Gastrocnemius medialis (tissue), 4 donors: ENCODE measurements at regions not wholly inside any gene's neighbourhood (a gene's known extent, or its start where the extent isn't known, plus 50 kb on each side); places are given as distances from the start of the nearest gene placed in this dataset.

Source experiments
- ATAC-seq, 2 donors: fragments of 150-250 bp; one replicate each; pipeline ENCODE4 v1.9.1; 2016
- DNase-seq, 2 donors: peaks; one replicate each; pipeline ENCODE4 v3.0.0-alpha.2; 2019
- H3K27ac ChIP-seq, 4 donors: fragments of 200-600 bp; sonication (generic); 1 replicate in 1 of 4; 2 replicates in 3 of 4; pipeline ENCODE4 v1.5.1; 2016 to 2018; ENCODE audit warnings: mild to moderate bottlenecking in 2 of 4, moderate library complexity in 1 of 4
- H3K27me3 ChIP-seq, 3 donors: fragments of 200-600 bp; sonication (generic) in 2 of 3; 1 replicate in 1 of 3; 2 replicates in 2 of 3; pipeline versions ENCODE4 v1.5.1 to v1.6.0; 2016 to 2019; ENCODE audit warnings: mild to moderate bottlenecking in 1 of 3, moderate library complexity in 1 of 3
- H3K36me3 ChIP-seq, 2 donors: fragments of 200-600 bp; sonication (generic) in 1 of 2; one replicate each; pipeline ENCODE4 v1.5.1; 2017 to 2018
- H3K4me1 ChIP-seq, 2 donors: fragments of 200-600 bp; sonication (generic) in 1 of 2; one replicate each; pipeline ENCODE4 v1.5.1; 2016 to 2017; ENCODE audit warnings: mild to moderate bottlenecking in 2 of 2
- H3K4me3 ChIP-seq, 4 donors: fragments of 200-600 bp; sonication (generic) in 3 of 4; 1 replicate in 1 of 4; 2 replicates in 3 of 4; pipeline ENCODE4 v1.5.1; 2016 to 2019; ENCODE audit warnings: mild to moderate bottlenecking in 2 of 4
- H3K9me3 ChIP-seq, 3 donors: fragments of 200-600 bp; sonication (generic) in 2 of 3; 1 replicate in 1 of 3; 2 replicates in 2 of 3; pipeline ENCODE4 v1.5.1; 2016 to 2019
- POLR2A ChIP-seq, 2 donors: fragments of 450-650 bp; IDR thresholded peaks; one replicate each; pipeline ENCODE4 v1.6.1; 2017; ENCODE audit warnings: antibody characterized with exemption in 2 of 2, mild to moderate bottlenecking in 2 of 2, moderate library complexity in 2 of 2
- in situ Hi-C, 4 donors: fragments of 200-750 bp; cut with MboI; loops; one replicate each; pipeline versions ENCODE4 v1.15.0 to v1.8.0; 2017; ENCODE audit warnings: low sequenced_read_pairs in 4 of 4
- intact Hi-C: fragments of 100-400 bp; cut with DNase I; formaldehyde crosslinking; loops from one replicate; pipeline ENCODE4 v1.15.1; 2023; ENCODE audit warnings: low total_unique reads
- TF ChIP-seq, protein P1 (sequence below), 5 experiments: fragments of 450-650 bp in 3 of 5; fragments of 200-600 bp in 2 of 5; sonication (generic) in 2 of 5; IDR thresholded peaks in 4 of 5; conservative IDR thresholded peaks in 1 of 5; 1 replicate in 4 of 5; 2 replicates in 1 of 5; pipeline ENCODE4 v1.5.1; 2016 to 2019; ENCODE audit warnings: antibody characterized with exemption in 5 of 5, mild to moderate bottlenecking in 3 of 5, moderate library complexity in 3 of 5

DNA sequence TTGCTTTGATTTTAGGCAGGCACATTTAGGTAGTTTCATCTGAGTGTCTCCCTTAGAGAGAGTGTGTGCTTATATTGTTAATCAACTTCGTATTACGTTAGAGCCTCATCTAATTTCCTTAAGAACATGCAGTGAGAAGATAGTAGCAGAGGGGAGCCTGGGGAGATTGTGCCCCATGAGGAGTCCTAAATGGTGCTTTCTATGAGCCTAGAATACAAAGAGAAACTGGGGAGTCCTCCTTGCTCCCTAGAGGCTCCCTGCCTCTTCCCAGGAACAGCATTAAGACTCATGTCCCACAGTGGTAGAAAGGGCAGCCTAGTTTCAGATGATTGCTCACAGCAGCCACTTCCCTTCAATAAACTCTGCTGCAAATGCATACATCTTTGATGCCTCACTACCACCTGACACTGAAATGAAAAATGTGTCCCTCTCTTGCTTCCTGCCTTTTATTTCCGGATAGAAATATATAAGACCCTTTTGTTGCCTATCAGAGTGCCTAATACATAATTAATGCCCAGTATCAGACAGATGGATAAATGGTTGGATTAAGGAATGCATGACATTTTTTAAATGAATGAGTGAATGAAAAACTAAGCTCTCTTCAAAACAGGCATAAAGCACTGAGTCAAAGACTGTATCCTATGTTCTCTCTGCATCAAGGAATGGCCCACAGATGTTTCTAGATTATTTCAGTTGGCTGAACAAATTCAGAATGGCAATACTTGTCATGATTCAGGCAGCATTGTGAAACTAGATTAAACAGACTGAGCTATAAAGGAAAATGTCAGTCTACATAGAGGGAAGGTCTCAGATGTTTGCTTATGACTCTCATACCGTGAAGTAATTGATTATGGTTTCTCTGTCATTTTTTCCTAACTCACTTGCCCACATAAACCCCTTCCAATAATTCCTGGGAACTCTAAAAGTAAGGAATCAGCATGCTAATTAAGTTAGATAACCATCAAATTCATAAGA lies 362.1 kb downstream of the LRRC3B start:
- Histone ChIP-seq H3K27me3 (no peaks in the 10 kb centered on the region), H3K27ac (no peak overlapping the region), H3K4me1 (no peaks in the 10 kb centered on the region), H3K4me3 (no peak overlapping the region), H3K36me3 (no peaks in the 10 kb centered on the region), H3K9me3 (no peaks in the 10 kb centered on the region)
- intact Hi-C loops = no loop called here
- TF ChIP-seq POLR2A (IDR thresholded peaks at IDR 0.05) = no peak
- TF ChIP-seq, protein P1, sequence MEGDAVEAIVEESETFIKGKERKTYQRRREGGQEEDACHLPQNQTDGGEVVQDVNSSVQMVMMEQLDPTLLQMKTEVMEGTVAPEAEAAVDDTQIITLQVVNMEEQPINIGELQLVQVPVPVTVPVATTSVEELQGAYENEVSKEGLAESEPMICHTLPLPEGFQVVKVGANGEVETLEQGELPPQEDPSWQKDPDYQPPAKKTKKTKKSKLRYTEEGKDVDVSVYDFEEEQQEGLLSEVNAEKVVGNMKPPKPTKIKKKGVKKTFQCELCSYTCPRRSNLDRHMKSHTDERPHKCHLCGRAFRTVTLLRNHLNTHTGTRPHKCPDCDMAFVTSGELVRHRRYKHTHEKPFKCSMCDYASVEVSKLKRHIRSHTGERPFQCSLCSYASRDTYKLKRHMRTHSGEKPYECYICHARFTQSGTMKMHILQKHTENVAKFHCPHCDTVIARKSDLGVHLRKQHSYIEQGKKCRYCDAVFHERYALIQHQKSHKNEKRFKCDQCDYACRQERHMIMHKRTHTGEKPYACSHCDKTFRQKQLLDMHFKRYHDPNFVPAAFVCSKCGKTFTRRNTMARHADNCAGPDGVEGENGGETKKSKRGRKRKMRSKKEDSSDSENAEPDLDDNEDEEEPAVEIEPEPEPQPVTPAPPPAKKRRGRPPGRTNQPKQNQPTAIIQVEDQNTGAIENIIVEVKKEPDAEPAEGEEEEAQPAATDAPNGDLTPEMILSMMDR (IDR thresholded peaks at IDR 0.05 in 4 of 5, conservative IDR thresholded peaks at IDR 0.05 in 1 of 5) = no peak
- DNase-seq (no peak), ATAC-seq (no peak)
- in situ Hi-C loops = no loop called here

GRCh38 chr3:26989037-26989436 lies 366.5 kb downstream of the LRRC3B start:
- DNase-seq (no peak), ATAC-seq (no peak)
- H3K27me3 ChIP-seq = no peaks in the 10 kb centered on the region
- in situ Hi-C loops = no loop called here
- H3K4me3 ChIP-seq = no peak overlapping the region
- H3K36me3 ChIP-seq = no peaks in the 10 kb centered on the region
- H3K4me1 ChIP-seq = no peaks in the 10 kb centered on the region
- intact Hi-C loops = no loop called here
- no peaks in the 10 kb centered on the region for H3K9me3 ChIP-seq
- TF ChIP-seq POLR2A (IDR thresholded peaks at IDR 0.05) = no peak
- TF ChIP-seq, protein P1 (IDR thresholded peaks at IDR 0.05 in 4 of 5, conservative IDR thresholded peaks at IDR 0.05 in 1 of 5) = no peak
- H3K27ac ChIP-seq = no peak overlapping the region

GRCh38 chr3:26997226-26997625 lies 372.0 kb downstream of the NEK10 start:
- Histone ChIP-seq H3K27ac (no peak overlapping the region), H3K9me3 (no peaks in the 10 kb centered on the region), H3K4me1 (no peaks in the 10 kb centered on the region), H3K4me3 (no peak overlapping the region), H3K27me3 (no peaks in the 10 kb centered on the region), H3K36me3 (no peaks in the 10 kb centered on the region)
- intact Hi-C loops (no loop called here), in situ Hi-C loops (no loop called here)
- ATAC-seq (no peak), DNase-seq (no peak)
- TF ChIP-seq, protein P1 (IDR thresholded peaks at IDR 0.05 in 4 of 5, conservative IDR thresholded peaks at IDR 0.05 in 1 of 5) = no peak
- no peak for TF ChIP-seq POLR2A (IDR thresholded peaks at IDR 0.05)

DNA sequence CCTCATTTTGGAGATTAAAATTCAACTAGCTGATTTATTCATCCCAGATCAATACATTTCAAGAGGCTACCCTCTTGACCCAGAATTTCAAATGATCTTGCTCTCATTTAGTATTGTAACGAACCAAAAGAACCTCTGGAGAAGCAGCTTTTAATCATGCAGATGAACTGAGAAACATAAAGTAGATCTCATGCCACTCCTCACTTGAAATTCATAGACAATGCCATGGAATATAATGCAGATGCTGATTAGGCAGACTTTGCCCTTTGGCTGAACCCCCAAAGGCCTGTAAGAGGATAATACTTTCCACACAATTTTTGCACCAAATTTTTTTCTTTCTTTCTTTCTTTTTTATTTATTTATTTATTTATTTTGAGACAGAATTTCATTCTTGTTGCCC lies 358.3 kb downstream of the NEK10 start:
- Histone ChIP-seq H3K4me1 (no peaks in the 10 kb centered on the region), H3K36me3 (no peaks in the 10 kb centered on the region), H3K4me3 (no peak overlapping the region), H3K27me3 (no peaks in the 10 kb centered on the region), H3K9me3 (no peaks in the 10 kb centered on the region), H3K27ac (no peak overlapping the region)
- ATAC-seq (no peak), DNase-seq (no peak)
- intact Hi-C loops (no loop called here), in situ Hi-C loops (no loop called here)
- TF ChIP-seq, protein P1 (IDR thresholded peaks at IDR 0.05 in 4 of 5, conservative IDR thresholded peaks at IDR 0.05 in 1 of 5) = no peak
- TF ChIP-seq POLR2A (IDR thresholded peaks at IDR 0.05) = no peak
